HG02973 (cell line): ENCODE measurements at regions not wholly inside any gene's neighbourhood (a gene's known extent, or its start where the extent isn't known, plus 50 kb on each side); places are given as distances from the start of the nearest gene placed in this dataset.
"Not testable (repeated sequence)": the region's sequence is repeated elsewhere in the genome, so short reads cannot be mapped to it uniquely, and the experiment has no call there.

ENCODE experiments used
- ATAC-seq: cut with Tn5 transposase; IDR thresholded peaks from one replicate; pipeline ENCODE4 v1.9.1; 2021; ENCODE audit warnings: moderate library complexity; ENCODE audit not compliant: unreplicated experiment

GRCh38 chr4:65998807-65999517 is 328.7 kb upstream of the EPHA5 start:
- not testable (repeated sequence) for ATAC-seq

GRCh38 chr4:65983061-65983460 is 312.8 kb upstream of the EPHA5 start:
- ATAC-seq = no peak

GRCh38 chr4:65976287-65976686 is 306.0 kb upstream of the EPHA5 start:
- ATAC-seq = no peak

- no peak for ATAC-seq
Measured at GRCh38 chr4:65973186-65973585, 302.9 kb upstream of the EPHA5 start.

GRCh38 chr4:65971686-65972085 is 301.4 kb upstream of the EPHA5 start:
- ATAC-seq = no peak

GRCh38 chr4:65968831-65969558 is 298.7 kb upstream of the EPHA5 start:
- no peak for ATAC-seq

- ATAC-seq = no peak
Measured at GRCh38 chr4:65960751-65961150, 290.5 kb upstream of the EPHA5 start.

GRCh38 chr4:65954416-65954815 is 284.1 kb upstream of the EPHA5 start:
- no peak for ATAC-seq

GRCh38 chr4:65951177-65951576 is 280.9 kb upstream of the EPHA5 start:
- ATAC-seq = no peak

- no peak for ATAC-seq
Measured at GRCh38 chr4:65943076-65943475, 272.8 kb upstream of the EPHA5 start.

- ATAC-seq = no peak
Measured at GRCh38 chr4:65924843-65925242, 254.6 kb upstream of the EPHA5 start.

- ATAC-seq = no peak
Measured at GRCh38 chr4:65923616-65924015, 253.3 kb upstream of the EPHA5 start.

GRCh38 chr4:65921180-65921579 is 250.9 kb upstream of the EPHA5 start:
- no peak for ATAC-seq

GRCh38 chr4:65918872-65919271 is 248.6 kb upstream of the EPHA5 start:
- no peak for ATAC-seq

GRCh38 chr4:65918212-65918611 is 247.9 kb upstream of the EPHA5 start:
- ATAC-seq = no peak

- ATAC-seq = no peak
Measured at GRCh38 chr4:65917486-65917885, 247.2 kb upstream of the EPHA5 start.

- no peak for ATAC-seq
Measured at GRCh38 chr4:65911720-65912119, 241.4 kb upstream of the EPHA5 start.

GRCh38 chr4:65893957-65894755 is 223.9 kb upstream of the EPHA5 start:
- no peak for ATAC-seq

GRCh38 chr4:65893271-65893670 is 223.0 kb upstream of the EPHA5 start:
- ATAC-seq = no peak

- no peak for ATAC-seq
Measured at GRCh38 chr4:65880594-65880993, 210.3 kb upstream of the EPHA5 start.

- no peak for ATAC-seq
Measured at GRCh38 chr4:65868096-65868824, 198.0 kb upstream of the EPHA5 start.
